Nucleus accumbens (tissue), 56 donors: ENCODE measurements at regions not wholly inside any gene's neighbourhood (a gene's known extent, or its start where the extent isn't known, plus 50 kb on each side); places are given as distances from the start of the nearest gene placed in this dataset.
"Not testable (repeated sequence)": the region's sequence is repeated elsewhere in the genome, so short reads cannot be mapped to it uniquely, and the experiment has no call there.

Source experiments
- DNase-seq, 56 donors: peaks; one replicate each; lab custom pipeline; 2025; lab: John Stamatoyannopoulos, UW

DNA sequence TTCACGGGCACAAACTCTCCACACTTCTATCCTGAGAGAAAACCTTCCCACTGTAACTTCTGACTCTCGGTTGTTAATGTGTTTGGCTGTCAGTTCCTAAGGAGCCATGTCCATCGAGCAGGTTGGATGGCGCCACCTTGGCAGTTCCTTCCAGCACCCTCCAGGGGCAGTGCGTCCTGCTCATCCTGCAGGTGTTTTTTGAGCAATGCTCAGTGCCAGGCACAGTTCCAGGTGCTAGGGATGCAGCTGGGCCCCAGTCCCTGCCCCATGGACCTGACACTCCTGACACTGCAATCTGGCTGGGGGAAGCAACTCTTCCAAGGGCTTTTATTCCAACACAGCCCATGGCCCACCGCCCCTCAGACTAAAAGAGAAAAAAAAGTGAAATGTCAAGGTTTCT lies 376.4 kb downstream of the PREX1 start:
- DNase-seq, result no peak

GRCh38 chr20:48448666-48449600 lies 378.9 kb downstream of the PREX1 start:
- DNase-seq, result peak in 1 of 56 donors; percentile 21

- DNase-seq, result no peak
Measured at GRCh38 chr20:48447456-48447855, 380.3 kb downstream of the PREX1 start.

DNA sequence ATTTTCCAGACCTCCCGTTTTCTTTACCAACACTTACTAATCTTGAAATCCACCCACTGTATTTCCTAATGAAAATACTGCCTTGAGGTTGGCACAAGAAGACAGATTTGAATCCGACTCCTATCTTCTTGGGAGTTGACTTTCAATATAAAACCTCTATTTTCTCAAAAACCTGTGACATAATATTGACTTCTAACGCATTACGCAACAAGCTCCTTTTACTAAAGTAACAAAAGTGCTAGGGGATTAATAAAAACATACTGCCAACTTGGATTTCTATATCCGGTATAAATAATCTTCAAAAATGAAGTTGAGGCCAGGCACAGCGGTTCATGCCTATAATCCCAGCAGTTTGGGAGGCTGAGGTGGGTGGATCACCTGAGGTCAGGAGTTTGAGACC lies 382.0 kb downstream of the PREX1 start:
- DNase-seq, result no peak

DNA sequence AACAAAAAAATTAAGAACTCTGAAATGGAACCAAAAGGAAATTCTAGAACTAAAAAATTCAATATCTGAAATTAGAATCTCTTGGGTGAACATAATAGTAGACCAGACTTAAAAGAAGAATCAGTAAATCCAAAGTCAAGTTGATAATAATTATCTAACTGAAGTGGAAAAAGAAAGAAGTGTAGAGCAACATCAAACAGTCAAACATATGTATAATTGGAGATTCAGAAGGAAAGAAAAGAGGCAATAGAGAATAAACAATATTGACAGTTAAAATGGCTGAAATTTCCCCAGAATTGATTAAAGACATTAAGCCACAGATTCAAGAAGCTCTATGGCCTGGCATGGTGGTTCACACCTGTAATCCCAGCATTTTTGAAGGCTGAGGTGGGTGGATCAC lies 383.6 kb downstream of the PREX1 start:
- no peak for DNase-seq

DNA sequence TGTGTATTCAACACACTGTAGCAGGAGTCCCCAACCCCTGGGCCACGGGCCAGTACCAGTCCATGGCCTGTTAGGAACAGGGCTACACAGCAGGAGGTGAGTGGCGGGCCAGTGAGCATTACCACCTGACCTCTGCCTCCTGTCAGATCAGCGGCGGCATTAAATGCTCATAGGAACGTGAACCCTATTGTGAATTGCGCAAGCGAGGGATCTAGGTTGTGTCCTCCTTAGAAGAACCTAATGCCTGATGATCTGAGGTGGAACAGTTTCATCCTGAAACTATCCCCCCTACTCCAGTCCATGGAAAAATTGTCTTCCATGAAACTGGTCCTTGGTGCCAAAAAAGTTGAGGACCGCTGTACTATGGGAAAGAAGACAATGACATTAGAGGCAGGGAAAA lies 386.9 kb downstream of the PREX1 start:
- no peak for DNase-seq

GRCh38 chr20:48440261-48440660 lies 387.5 kb downstream of the PREX1 start:
- not testable (repeated sequence) for DNase-seq

DNA sequence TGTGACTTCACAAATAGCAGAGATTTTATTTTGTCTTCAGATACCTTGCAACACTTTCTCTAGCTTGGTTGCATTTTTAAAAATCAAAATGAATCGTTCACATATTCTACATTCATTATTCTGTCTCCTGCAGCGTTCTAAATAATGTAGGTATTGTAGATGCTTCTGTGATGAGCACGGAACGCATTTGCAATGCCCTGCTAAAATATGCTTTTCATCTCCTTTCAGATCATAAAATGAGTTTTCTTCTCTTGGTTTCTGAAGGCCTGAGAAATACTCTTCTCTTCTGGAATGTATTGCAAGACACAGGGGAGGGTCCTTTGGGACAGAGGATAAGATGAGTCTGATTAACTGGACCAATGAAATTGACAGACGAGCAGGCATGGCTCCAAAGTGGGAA lies 390.7 kb downstream of the PREX1 start:
- no peak for DNase-seq

DNA sequence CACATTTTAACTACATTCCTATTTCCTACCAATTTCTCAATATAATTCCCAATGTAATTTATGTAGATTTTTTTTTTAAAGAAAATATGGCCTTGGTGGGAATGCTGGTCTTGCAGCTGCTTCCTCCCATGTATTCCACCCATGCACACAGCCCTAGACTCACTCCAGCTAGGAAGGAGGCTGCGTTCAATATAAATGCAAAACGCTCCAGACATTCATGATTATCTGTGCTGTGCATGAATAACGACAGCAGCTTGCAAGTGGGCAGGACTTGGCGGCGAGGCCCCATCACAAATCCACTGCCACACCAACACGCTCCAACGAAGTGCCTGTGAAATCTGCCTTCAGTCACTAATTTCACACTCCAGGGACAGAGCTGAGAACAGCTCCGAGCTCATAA lies 391.2 kb downstream of the PREX1 start:
- not testable (repeated sequence) for DNase-seq

- DNase-seq, result no peak
Measured at GRCh38 chr20:48433178-48433577, 394.6 kb downstream of the PREX1 start.

- DNase-seq, result no peak
Measured at GRCh38 chr20:48432494-48432832, 395.3 kb downstream of the PREX1 start.

- DNase-seq, result no peak
Measured at GRCh38 chr20:48431653-48432493, 395.9 kb downstream of the PREX1 start.

DNA sequence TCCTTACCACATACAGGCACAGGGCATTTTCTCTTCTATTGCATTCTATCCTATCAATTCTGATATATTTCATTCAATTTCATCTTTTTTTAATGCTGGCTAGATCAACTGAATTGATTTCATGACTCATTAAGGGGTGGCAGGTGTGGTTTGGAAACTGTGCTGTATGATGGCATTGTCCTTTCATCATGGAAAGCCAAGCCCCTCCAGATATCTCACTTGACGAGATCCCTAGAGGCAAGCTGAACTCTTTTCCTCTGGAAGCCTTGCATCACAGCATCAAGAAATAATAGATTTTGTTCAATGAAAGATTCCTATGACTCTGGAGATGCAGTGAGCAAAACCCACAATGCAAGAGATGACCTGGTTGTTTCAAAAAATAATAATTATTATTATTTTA lies 401.2 kb downstream of the PREX1 start:
- DNase-seq, result no peak

DNA sequence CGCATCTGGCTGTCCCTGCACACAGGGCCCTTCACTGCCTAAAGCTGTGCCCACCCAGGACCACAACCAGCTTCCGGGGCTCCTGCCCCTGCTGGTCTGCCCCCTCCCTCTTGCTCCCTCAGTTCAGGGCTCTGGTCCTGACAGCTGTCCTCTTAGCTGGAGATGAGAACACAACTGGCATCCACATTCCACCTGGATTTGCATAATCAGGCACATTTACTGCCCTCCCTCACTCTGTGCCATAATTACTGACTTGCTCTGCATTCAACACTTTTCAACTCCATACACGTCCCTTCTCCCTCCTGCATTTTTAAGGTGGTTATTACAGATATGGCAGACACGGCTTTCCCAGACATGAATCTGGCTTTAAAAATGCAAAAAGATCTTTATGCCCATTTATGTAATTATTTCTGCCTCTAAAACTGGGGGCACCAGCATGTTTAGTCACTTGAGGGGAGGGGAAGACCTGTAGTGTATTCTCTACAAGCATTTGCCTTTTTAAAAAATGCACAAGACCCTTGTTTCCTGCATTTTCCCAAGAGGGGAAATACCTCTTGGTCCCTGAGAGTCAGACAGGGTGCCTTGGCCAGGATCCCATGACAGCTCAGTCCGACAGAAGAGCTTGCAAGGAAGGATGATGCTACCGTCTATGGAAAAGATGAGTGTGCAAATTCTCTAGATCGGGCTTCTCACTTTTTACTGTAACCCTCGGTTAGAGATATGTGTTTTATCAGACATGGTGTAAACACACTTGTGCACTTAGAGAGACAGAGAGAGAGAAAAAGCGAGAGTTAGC lies 401.8 kb downstream of the PREX1 start:
- DNase-seq, result no peak

- no peak for DNase-seq
Measured at GRCh38 chr20:48425321-48425720, 402.5 kb downstream of the PREX1 start.

GRCh38 chr20:48422242-48422960 lies 405.4 kb downstream of the PREX1 start:
- no peak for DNase-seq

DNA sequence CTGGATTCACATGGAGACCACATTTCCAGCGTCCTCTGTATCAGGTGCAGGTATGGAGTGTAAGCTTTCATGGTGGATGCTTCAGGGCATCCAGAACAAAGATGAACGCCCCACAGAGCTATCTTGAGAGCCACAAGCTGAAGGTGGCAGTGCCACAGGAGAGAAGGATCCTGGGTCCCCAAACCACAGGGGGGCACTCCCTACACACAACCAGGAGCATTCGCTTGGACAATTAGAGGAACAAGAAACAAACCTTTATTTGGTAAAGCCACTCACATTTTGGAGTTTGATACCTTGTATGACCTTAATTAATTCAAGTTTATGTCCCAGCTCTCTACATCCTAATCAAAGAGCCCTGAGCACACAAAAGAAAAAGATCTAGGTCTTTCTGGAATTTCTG lies 406.3 kb downstream of the PREX1 start:
- DNase-seq, result peak in 1 of 56 donors; percentile 8

DNA sequence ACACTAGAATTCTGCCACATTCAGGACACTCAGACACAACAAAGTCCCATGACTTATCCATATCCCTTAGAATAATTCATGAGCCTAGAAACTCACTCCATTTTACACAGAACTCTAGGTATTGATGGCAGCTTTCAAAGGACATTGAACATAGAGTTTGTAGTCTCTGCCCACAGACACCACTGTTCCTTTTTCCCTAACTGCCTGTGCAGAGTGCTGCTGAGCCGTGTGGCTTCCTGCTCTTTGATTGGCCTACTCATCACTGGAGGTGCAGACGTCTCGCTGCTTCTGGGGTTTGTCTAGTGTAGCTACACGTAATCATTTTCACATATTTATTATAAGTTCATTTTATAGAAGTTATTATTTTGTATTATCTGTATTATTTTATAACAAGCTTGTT lies 407.6 kb downstream of the PREX1 start:
- no peak for DNase-seq

- no peak for DNase-seq
Measured at GRCh38 chr20:48419173-48419572, 408.6 kb downstream of the PREX1 start.

DNA sequence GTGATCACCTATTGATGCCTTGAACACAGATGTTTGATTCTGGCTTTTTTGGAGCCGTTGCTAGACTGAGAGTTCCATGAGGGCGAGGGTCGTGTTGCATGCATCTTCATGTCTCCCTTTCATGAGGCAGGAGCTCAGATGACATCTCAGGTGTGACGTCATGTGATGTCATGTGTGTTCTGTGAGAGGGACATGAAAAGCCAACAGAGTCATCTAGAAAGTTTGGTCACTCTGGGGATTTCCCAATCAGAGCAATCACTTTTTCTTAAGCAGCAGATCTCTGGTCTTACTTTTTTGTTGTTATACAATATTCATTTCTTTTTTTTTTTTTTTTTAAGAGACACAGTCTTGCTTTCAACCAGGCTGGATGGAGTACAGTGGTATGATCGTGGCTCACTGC lies 411.8 kb downstream of the PREX1 start:
- DNase-seq, result no peak
